C4-2B (cell line): ENCODE measurements at regions not wholly inside any gene's neighbourhood (a gene's known extent, or its start where the extent isn't known, plus 50 kb on each side); places are given as distances from the start of the nearest gene placed in this dataset.

Source experiments
- CTCF ChIP-seq: fragments of 450-650 bp; conservative IDR thresholded peaks from 2 replicates; pipeline ENCODE4 v1.5.1; 2017; ENCODE audit warnings: mild to moderate bottlenecking
- ZFX ChIP-seq: fragments of 450-650 bp; IDR thresholded peaks from 2 replicates; pipeline ENCODE4 v1.6.1; 2017

GRCh38 chr7:120114626-120115025 lies 158.3 kb upstream of the KCND2 start:
- TF ChIP-seq CTCF, result no peak
- TF ChIP-seq ZFX, result no peak
